K562 (cell line): ENCODE measurements at regions not wholly inside any gene's neighbourhood (a gene's known extent, or its start where the extent isn't known, plus 50 kb on each side); places are given as distances from the start of the nearest gene placed in this dataset.

Experiments
- CREB3L1 ChIP-seq: fragments of 450-650 bp; IDR thresholded peaks from 2 replicates; pipeline ENCODE4 v1.6.1; 2014; ENCODE audit warnings: low read depth, mild to moderate bottlenecking, moderate library complexity, borderline replicate concordance
- DACH1 ChIP-seq: fragments of 450-650 bp; IDR thresholded peaks from 2 replicates; pipeline ENCODE4 v1.6.1; 2018; ENCODE audit not compliant: partially characterized antibody
- EZH2 ChIP-seq: IDR thresholded peaks from 2 replicates; pipeline ENCODE4 v1.6.1; 2012; ENCODE audit warnings: low read depth, mild to moderate bottlenecking, inconsistent platforms, low read length, borderline replicate concordance
- FOXJ3 ChIP-seq: sonication (generic); formaldehyde crosslinking; IDR thresholded peaks from 2 replicates; pipeline ENCODE4 v1.4.0; 2020; ENCODE audit warnings: mild to moderate bottlenecking, missing genetic modification reagents
- KDM4B ChIP-seq, 2 experiments: fragments of 450-650 bp in 1 of 2; sonication (generic) in 1 of 2; IDR thresholded peaks; 2 replicates each; pipeline ENCODE4 v1.6.1; 2016 to 2017; ENCODE audit warnings: borderline replicate concordance in 2 of 2, antibody characterized with exemption in 1 of 2, low read depth in 1 of 2, mild to moderate bottlenecking in 1 of 2
- KDM5B ChIP-seq: fragments of 200-600 bp; sonication (generic); IDR thresholded peaks from 2 replicates; pipeline ENCODE4 v1.6.1; 2012; ENCODE audit warnings: low read depth, mild to moderate bottlenecking, moderate library complexity, low read length, control low read depth, inconsistent platforms; ENCODE audit not compliant: insufficient replicate concordance
- PCBP2 ChIP-seq: fragments of 200-400 bp; formaldehyde crosslinking; IDR thresholded peaks from 2 replicates; pipeline ENCODE4 v1.6.1; 2018; ENCODE audit warnings: low read length, low read depth, mild to moderate bottlenecking, moderate library complexity; ENCODE audit not compliant: poor library complexity, severe bottlenecking
- PHB ChIP-seq: fragments of 250-450 bp; sonication (Bioruptor Pico); IDR thresholded peaks from 2 replicates; pipeline ENCODE4 v1.5.0; 2021
- RAD21 ChIP-seq, 2 experiments: fragments of 250-450 bp in 1 of 2; fragments of 450-650 bp in 1 of 2; sonication (Bioruptor Pico) in 1 of 2; formaldehyde crosslinking in 1 of 2; IDR thresholded peaks in 1 of 2; conservative IDR thresholded peaks in 1 of 2; 2 replicates each; pipeline versions ENCODE4 v1.4.0 to v1.8.0; 2020 to 2022; ENCODE audit warnings: mild to moderate bottlenecking in 2 of 2, moderate library complexity in 1 of 2
- SLC30A9 ChIP-seq: fragments of 250-450 bp; sonication (Bioruptor Pico); IDR thresholded peaks from 2 replicates; pipeline ENCODE4 v1.8.0; 2022; ENCODE audit warnings: mild to moderate bottlenecking, moderate library complexity
- TEAD4 ChIP-seq, 2 experiments: sonication (generic) in 1 of 2; formaldehyde crosslinking in 1 of 2; IDR thresholded peaks; 2 replicates each; pipeline versions ENCODE4 v1.6.1 to v1.8.0; 2012 to 2022; ENCODE audit warnings: borderline replicate concordance in 1 of 2, inconsistent platforms in 1 of 2, low read length in 1 of 2, mild to moderate bottlenecking in 1 of 2, missing genetic modification reagents in 1 of 2
- U2AF1 ChIP-seq: fragments of 200-400 bp; formaldehyde crosslinking; optimal IDR thresholded peaks from 2 replicates; pipeline ENCODE3; 2017; ENCODE audit warnings: mild to moderate bottlenecking, low read depth, low read length, moderate library complexity
- ZEB2 ChIP-seq: fragments of 450-650 bp; IDR thresholded peaks from 2 replicates; pipeline ENCODE4 v1.6.1; 2016
- ZFP1 ChIP-seq: fragments of 450-650 bp; formaldehyde crosslinking; IDR thresholded peaks from 2 replicates; pipeline ENCODE4 v1.4.0; 2020; ENCODE audit warnings: mild to moderate bottlenecking, mixed read lengths
- ZNF140 ChIP-seq: fragments of 250-450 bp; sonication (Bioruptor Pico); IDR thresholded peaks from 2 replicates; pipeline ENCODE4 v1.8.0; 2021; ENCODE audit warnings: moderate library complexity, mild to moderate bottlenecking, inconsistent platforms
- ZNF175 ChIP-seq: fragments of 200-800 bp; sonication (Bioruptor generic); IDR thresholded peaks from 2 replicates; pipeline ENCODE4 v1.6.1; 2016; ENCODE audit warnings: low read depth, mild to moderate bottlenecking, missing genetic modification characterization, missing compliant biosample characterization
- ZNF184 ChIP-seq: sonication (generic); formaldehyde crosslinking; IDR thresholded peaks from 2 replicates; pipeline ENCODE4 v1.5.0; 2020; ENCODE audit warnings: missing genetic modification reagents
- ZNF24 ChIP-seq: fragments of 450-650 bp; IDR thresholded peaks from 2 replicates; pipeline ENCODE4 v1.6.1; 2016
- ZNF507 ChIP-seq: conservative IDR thresholded peaks from 2 replicates; pipeline ENCODE4 v1.6.1; 2017; ENCODE audit warnings: missing genetic modification characterization, missing compliant biosample characterization
- ZNF584 ChIP-seq: fragments of 200-800 bp; sonication (Bioruptor generic); IDR thresholded peaks from 2 replicates; pipeline ENCODE4 v1.6.1; 2016; ENCODE audit warnings: low read depth, mild to moderate bottlenecking, missing genetic modification characterization, missing compliant biosample characterization
- ZNF696 ChIP-seq: fragments of 250-450 bp; sonication (Bioruptor Pico); conservative IDR thresholded peaks from 2 replicates; pipeline ENCODE4 v1.4.0; 2020; ENCODE audit warnings: mild to moderate bottlenecking, moderate library complexity
- TF ChIP-seq, protein P1 (sequence below), 2 experiments: fragments of 450-650 bp in 1 of 2; IDR thresholded peaks; 2 replicates each; pipeline ENCODE4 v1.6.1; 2011 to 2017; ENCODE audit warnings: low read depth in 2 of 2, antibody characterized with exemption in 1 of 2, borderline replicate concordance in 1 of 2, low read length in 1 of 2, mild to moderate bottlenecking in 1 of 2, mixed read lengths in 1 of 2; ENCODE audit not compliant: control insufficient read depth in 1 of 2
- TF ChIP-seq, protein P2 (sequence below): sonication (generic); formaldehyde crosslinking; IDR thresholded peaks from 2 replicates; pipeline ENCODE4 v1.5.0; 2020; ENCODE audit warnings: missing genetic modification reagents

GRCh38 chr3:106130384-106131198 is 261.8 kb upstream of the CBLB start (continued):
- TF ChIP-seq ZEB2 (no peak), RAD21 (CRISPR knock-in tag; conservative IDR thresholded peaks at IDR 0.05 in 1 of 2, IDR thresholded peaks at IDR 0.05 in 1 of 2) (peak in 1 of 2 experiments; percentile 13; a peak in 1 of 4 replicates), ZFP1 (CRISPR knock-in tag) (no peak), TEAD4 (IDR thresholded peaks at IDR 0.05; ENCODE audit: low read length) (peak; percentile 68; the same call in 1 of the 2 replicates), TEAD4 (CRISPR knock-in tag; IDR thresholded peaks at IDR 0.05; ENCODE audit: borderline replicate concordance) (no peak), ZNF175 (CRISPR knock-in tag) (no peak), ZNF696 (CRISPR knock-in tag) (no peak), FOXJ3 (CRISPR knock-in tag) (no peak), ZNF507 (no peak), DACH1 (peak; percentile 38), PCBP2 (no peak), KDM5B (no peak), KDM4B (IDR thresholded peaks at IDR 0.05; ENCODE audit: borderline replicate concordance in 2 of 2, low read depth in 1 of 2) (no peak), ZNF24 (no peak), CREB3L1 (no peak), EZH2 (no peak), ZNF584 (CRISPR knock-in tag) (no peak), ZNF184 (CRISPR knock-in tag) (no peak), U2AF1 (no peak), PHB (CRISPR knock-in tag) (no peak), ZNF140 (no peak), SLC30A9 (CRISPR knock-in tag) (no peak)
- TF ChIP-seq, protein P1, sequence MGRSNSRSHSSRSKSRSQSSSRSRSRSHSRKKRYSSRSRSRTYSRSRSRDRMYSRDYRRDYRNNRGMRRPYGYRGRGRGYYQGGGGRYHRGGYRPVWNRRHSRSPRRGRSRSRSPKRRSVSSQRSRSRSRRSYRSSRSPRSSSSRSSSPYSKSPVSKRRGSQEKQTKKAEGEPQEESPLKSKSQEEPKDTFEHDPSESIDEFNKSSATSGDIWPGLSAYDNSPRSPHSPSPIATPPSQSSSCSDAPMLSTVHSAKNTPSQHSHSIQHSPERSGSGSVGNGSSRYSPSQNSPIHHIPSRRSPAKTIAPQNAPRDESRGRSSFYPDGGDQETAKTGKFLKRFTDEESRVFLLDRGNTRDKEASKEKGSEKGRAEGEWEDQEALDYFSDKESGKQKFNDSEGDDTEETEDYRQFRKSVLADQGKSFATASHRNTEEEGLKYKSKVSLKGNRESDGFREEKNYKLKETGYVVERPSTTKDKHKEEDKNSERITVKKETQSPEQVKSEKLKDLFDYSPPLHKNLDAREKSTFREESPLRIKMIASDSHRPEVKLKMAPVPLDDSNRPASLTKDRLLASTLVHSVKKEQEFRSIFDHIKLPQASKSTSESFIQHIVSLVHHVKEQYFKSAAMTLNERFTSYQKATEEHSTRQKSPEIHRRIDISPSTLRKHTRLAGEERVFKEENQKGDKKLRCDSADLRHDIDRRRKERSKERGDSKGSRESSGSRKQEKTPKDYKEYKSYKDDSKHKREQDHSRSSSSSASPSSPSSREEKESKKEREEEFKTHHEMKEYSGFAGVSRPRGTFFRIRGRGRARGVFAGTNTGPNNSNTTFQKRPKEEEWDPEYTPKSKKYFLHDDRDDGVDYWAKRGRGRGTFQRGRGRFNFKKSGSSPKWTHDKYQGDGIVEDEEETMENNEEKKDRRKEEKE (IDR thresholded peaks at IDR 0.05; ENCODE audit: borderline replicate concordance in 1 of 2, control insufficient read depth in 1 of 2, low read depth in 2 of 2, low read length in 1 of 2), result no peak
- TF ChIP-seq, protein P2, sequence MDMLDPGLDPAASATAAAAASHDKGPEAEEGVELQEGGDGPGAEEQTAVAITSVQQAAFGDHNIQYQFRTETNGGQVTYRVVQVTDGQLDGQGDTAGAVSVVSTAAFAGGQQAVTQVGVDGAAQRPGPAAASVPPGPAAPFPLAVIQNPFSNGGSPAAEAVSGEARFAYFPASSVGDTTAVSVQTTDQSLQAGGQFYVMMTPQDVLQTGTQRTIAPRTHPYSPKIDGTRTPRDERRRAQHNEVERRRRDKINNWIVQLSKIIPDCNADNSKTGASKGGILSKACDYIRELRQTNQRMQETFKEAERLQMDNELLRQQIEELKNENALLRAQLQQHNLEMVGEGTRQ (CRISPR knock-in tag), result no peak
